ENCODE measurements at regions not wholly inside any gene's neighbourhood (a gene's known extent, or its start where the extent isn't known, plus 50 kb on each side); places are given as distances from the start of the nearest gene placed in this dataset.

- TF ChIP-seq KDM4A (IDR thresholded peaks at IDR 0.05; ENCODE audit: low read depth, low read length, severe bottlenecking) = no peak
These were observed 265.3 kb downstream of the SHQ1 start (continued) for GRCh38 chr3:72582963-72583362.

Data from H1 (cell line).